Ishikawa (cell line): ENCODE measurements at regions not wholly inside any gene's neighbourhood (a gene's known extent, or its start where the extent isn't known, plus 50 kb on each side); places are given as distances from the start of the nearest gene placed in this dataset.

Experiments used
- CEBPB ChIP-seq: IDR thresholded peaks from 2 replicates; pipeline ENCODE4 v1.6.1; 2012
- CREB1 ChIP-seq: IDR thresholded peaks from 2 replicates; pipeline ENCODE4 v1.6.1; 2012; ENCODE audit warnings: low read depth
- EGR1 ChIP-seq: IDR thresholded peaks from 2 replicates; pipeline ENCODE4 v1.6.1; 2012
- EP300 ChIP-seq: IDR thresholded peaks from 2 replicates; pipeline ENCODE4 v1.6.1; 2012; ENCODE audit warnings: borderline replicate concordance
- FOXM1 ChIP-seq: IDR thresholded peaks from 2 replicates; pipeline ENCODE4 v1.6.1; 2012; ENCODE audit warnings: low read depth, borderline replicate concordance
- MAX ChIP-seq: IDR thresholded peaks from 2 replicates; pipeline ENCODE4 v1.6.1; 2012
- NFIC ChIP-seq: IDR thresholded peaks from 2 replicates; pipeline ENCODE4 v1.6.1; 2012
- RAD21 ChIP-seq: IDR thresholded peaks from 2 replicates; pipeline ENCODE4 v1.6.1; 2012; ENCODE audit warnings: low read depth
- TAF1 ChIP-seq: IDR thresholded peaks from 2 replicates; pipeline ENCODE4 v1.6.1; 2012; ENCODE audit warnings: low read depth, mild to moderate bottlenecking
- TCF12 ChIP-seq: IDR thresholded peaks from 2 replicates; pipeline ENCODE4 v1.6.1; 2012; ENCODE audit warnings: low read depth
- TEAD4 ChIP-seq: IDR thresholded peaks from 2 replicates; pipeline ENCODE4 v1.6.1; 2012
- USF1 ChIP-seq: IDR thresholded peaks from 2 replicates; pipeline ENCODE4 v1.6.1; 2012
- YY1 ChIP-seq: IDR thresholded peaks from 2 replicates; pipeline ENCODE4 v1.6.1; 2012; ENCODE audit warnings: low read depth
- ZBTB7A ChIP-seq: IDR thresholded peaks from 2 replicates; pipeline ENCODE4 v1.6.1; 2012; ENCODE audit warnings: low read depth
- TF ChIP-seq, protein P1 (sequence below): IDR thresholded peaks from 2 replicates; pipeline ENCODE4 v1.6.1; 2012; ENCODE audit warnings: low read depth, mild to moderate bottlenecking

- TF ChIP-seq TEAD4 (no peak), FOXM1 (no peak), MAX (no peak), ZBTB7A (no peak), EGR1 (no peak), EP300 (no peak), CEBPB (no peak), YY1 (no peak), USF1 (no peak), NFIC (no peak), TCF12 (no peak), RAD21 (no peak)
- TF ChIP-seq, protein P1, sequence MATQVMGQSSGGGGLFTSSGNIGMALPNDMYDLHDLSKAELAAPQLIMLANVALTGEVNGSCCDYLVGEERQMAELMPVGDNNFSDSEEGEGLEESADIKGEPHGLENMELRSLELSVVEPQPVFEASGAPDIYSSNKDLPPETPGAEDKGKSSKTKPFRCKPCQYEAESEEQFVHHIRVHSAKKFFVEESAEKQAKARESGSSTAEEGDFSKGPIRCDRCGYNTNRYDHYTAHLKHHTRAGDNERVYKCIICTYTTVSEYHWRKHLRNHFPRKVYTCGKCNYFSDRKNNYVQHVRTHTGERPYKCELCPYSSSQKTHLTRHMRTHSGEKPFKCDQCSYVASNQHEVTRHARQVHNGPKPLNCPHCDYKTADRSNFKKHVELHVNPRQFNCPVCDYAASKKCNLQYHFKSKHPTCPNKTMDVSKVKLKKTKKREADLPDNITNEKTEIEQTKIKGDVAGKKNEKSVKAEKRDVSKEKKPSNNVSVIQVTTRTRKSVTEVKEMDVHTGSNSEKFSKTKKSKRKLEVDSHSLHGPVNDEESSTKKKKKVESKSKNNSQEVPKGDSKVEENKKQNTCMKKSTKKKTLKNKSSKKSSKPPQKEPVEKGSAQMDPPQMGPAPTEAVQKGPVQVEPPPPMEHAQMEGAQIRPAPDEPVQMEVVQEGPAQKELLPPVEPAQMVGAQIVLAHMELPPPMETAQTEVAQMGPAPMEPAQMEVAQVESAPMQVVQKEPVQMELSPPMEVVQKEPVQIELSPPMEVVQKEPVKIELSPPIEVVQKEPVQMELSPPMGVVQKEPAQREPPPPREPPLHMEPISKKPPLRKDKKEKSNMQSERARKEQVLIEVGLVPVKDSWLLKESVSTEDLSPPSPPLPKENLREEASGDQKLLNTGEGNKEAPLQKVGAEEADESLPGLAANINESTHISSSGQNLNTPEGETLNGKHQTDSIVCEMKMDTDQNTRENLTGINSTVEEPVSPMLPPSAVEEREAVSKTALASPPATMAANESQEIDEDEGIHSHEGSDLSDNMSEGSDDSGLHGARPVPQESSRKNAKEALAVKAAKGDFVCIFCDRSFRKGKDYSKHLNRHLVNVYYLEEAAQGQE = no peak
These were observed 68.7 kb upstream of the FOXC1 start for GRCh38 chr6:1540864-1541521.

DNA sequence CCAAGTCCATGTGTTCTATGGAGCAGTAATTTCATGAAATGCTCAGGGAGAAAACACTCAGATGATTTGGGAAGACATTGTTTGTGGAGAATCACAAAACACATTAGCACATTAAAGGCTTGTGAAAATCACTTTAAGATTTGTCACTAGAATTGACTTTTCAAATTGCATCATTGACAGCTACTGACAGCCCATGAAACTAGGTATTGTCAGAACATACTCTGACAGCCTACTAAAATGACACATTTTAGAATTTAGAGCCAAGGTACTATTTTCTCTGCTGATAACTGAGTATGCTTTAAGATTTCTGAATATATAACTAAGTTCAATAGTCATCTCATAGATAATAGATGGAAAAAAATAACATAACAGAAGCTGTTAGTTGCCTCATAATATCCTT lies 67.4 kb upstream of the FOXC1 start:
- TF ChIP-seq RAD21 = no peak
- no peak for TF ChIP-seq YY1
- no peak for TF ChIP-seq EGR1
- TF ChIP-seq CEBPB = no peak
- TF ChIP-seq NFIC = no peak

GRCh38 chr6:1542764-1543163 lies 67.0 kb upstream of the FOXC1 start:
- no peak for TF ChIP-seq MAX
- TF ChIP-seq TEAD4 = no peak
- no peak for TF ChIP-seq FOXM1
- no peak for TF ChIP-seq TAF1
- TF ChIP-seq TCF12 = no peak
- TF ChIP-seq YY1 = no peak
- no peak for TF ChIP-seq USF1
- no peak for TF ChIP-seq ZBTB7A
- TF ChIP-seq, protein P1 = no peak
- no peak for TF ChIP-seq EGR1
- TF ChIP-seq EP300 = no peak
- no peak for TF ChIP-seq RAD21
- no peak for TF ChIP-seq CREB1
- TF ChIP-seq NFIC = no peak
- TF ChIP-seq CEBPB = no peak

DNA sequence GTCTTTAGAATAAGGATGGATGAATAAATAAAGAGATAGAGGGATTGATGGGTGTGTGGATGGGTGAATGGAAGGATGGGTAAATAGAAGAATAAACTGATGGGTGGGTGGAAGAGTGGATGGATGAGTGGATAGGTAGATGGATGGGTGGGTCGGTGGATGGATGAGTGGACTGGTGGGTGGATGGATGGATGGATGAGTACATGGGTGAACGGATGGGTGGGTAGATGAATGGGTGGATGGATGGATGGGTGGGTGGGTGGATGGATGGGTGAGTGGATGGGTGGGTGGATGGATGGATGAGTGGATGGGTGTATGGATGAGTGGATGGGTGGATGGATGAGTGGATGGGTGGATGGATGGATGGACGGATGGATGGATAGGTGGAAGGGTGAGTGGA lies 65.7 kb upstream of the FOXC1 start:
- TF ChIP-seq TCF12 (no peak), EP300 (no peak)

DNA sequence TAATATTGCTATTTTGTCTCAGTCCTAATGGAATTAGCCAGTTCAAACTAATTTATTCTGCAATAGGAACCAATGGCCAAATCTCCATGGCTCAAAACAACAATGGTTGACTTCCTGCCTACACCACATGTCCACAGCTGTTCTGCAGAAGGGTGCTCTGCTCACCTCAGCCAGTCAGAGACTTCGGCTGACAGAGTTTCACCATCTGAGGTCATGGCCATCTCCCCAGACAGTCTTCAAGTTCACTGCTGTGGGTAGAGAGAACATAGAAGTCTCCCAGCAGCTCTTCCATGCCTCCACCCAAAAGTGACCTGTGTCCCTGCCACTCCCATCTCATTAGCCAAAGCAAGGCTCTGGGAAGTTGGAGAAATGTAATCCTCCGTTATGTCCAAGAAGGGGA lies 65.1 kb upstream of the FOXC1 start:
- TF ChIP-seq TAF1 = no peak

DNA sequence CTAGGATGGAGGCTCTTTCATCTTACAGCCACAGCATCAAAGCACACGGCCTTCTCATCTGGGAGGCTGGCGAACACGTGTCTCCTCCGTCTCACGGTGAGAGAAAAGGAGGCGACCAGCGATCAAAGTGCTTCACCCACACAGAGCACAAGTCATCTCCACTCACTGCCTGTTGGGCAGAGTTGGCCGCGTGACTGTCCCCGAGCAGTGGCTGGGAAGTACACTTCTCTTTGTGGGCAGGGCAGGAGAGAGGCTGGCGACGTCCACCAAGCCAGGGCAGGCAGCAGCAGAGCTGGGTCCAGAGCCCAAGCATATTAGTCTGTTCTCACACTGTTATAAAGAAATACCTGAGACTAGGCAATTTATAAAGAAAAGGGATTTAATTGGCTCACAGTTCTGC lies 64.1 kb upstream of the FOXC1 start:
- TF ChIP-seq USF1 (no peak), FOXM1 (no peak), TEAD4 (no peak), EGR1 (no peak), TCF12 (no peak), CEBPB (no peak), RAD21 (no peak), CREB1 (no peak), YY1 (no peak), NFIC (no peak)
- TF ChIP-seq, protein P1 = no peak
